Mammary epithelial cell (primary cell): ENCODE measurements at regions not wholly inside any gene's neighbourhood (a gene's known extent, or its start where the extent isn't known, plus 50 kb on each side); places are given as distances from the start of the nearest gene placed in this dataset.

Experiments used
- EZH2 ChIP-seq: IDR thresholded peaks from 2 replicates; pipeline ENCODE4 v1.6.1; 2012; ENCODE audit warnings: low read length, inconsistent platforms, borderline replicate concordance
- TF ChIP-seq, protein P1 (sequence below), 2 donors: IDR thresholded peaks in 1 of 2; conservative IDR thresholded peaks in 1 of 2; 2 replicates each; pipeline ENCODE4 v1.5.1; 2011 to 2012; ENCODE audit warnings: inconsistent platforms in 2 of 2, low read length in 2 of 2, mild to moderate bottlenecking in 2 of 2, control low read depth in 1 of 2, low read depth in 1 of 2; ENCODE audit not compliant: insufficient read depth in 1 of 2; ENCODE audit errors: extremely low read depth in 1 of 2

- TF ChIP-seq, protein P1, sequence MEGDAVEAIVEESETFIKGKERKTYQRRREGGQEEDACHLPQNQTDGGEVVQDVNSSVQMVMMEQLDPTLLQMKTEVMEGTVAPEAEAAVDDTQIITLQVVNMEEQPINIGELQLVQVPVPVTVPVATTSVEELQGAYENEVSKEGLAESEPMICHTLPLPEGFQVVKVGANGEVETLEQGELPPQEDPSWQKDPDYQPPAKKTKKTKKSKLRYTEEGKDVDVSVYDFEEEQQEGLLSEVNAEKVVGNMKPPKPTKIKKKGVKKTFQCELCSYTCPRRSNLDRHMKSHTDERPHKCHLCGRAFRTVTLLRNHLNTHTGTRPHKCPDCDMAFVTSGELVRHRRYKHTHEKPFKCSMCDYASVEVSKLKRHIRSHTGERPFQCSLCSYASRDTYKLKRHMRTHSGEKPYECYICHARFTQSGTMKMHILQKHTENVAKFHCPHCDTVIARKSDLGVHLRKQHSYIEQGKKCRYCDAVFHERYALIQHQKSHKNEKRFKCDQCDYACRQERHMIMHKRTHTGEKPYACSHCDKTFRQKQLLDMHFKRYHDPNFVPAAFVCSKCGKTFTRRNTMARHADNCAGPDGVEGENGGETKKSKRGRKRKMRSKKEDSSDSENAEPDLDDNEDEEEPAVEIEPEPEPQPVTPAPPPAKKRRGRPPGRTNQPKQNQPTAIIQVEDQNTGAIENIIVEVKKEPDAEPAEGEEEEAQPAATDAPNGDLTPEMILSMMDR (conservative IDR thresholded peaks at IDR 0.05 in 1 of 2, IDR thresholded peaks at IDR 0.05 in 1 of 2; ENCODE audit: extremely low read depth in 1 of 2, insufficient read depth in 1 of 2, low read depth in 1 of 2, low read length in 2 of 2), result no peak
- TF ChIP-seq EZH2, result no peak
These were observed 898.8 kb upstream of the NEGR1 start for GRCh38 chr1:73181190-73181540.
